Left lung (tissue), 4 donors: ENCODE measurements at regions not wholly inside any gene's neighbourhood (a gene's known extent, or its start where the extent isn't known, plus 50 kb on each side); places are given as distances from the start of the nearest gene placed in this dataset.

Source experiments
- ATAC-seq: fragments of 200-7000 bp; cut with Tn5 transposase; one replicate; pipeline ENCODE4 v1.9.1; 2020; ENCODE audit warnings: moderate library complexity
- DNase-seq, 4 donors: peaks; one replicate each; pipeline ENCODE4 v3.0.0-alpha.2; 2013 to 2020
- H3K27ac ChIP-seq, 2 donors: fragments of 200-600 bp; sonication (generic) in 1 of 2; one replicate each; pipeline versions ENCODE4 v1.5.0 to v1.8.0; 2020 to 2021
- H3K27me3 ChIP-seq, 2 donors: fragments of 200-600 bp; sonication (generic) in 1 of 2; one replicate each; pipeline versions ENCODE4 v1.5.0 to v1.8.0; 2020 to 2021
- H3K36me3 ChIP-seq, 2 donors: fragments of 200-600 bp; sonication (generic) in 1 of 2; one replicate each; pipeline versions ENCODE4 v1.5.0 to v1.8.0; 2020 to 2021
- H3K4me1 ChIP-seq, 2 donors: fragments of 200-600 bp; one replicate each; pipeline ENCODE4 v1.8.0; 2021
- H3K4me3 ChIP-seq, 2 donors: fragments of 200-600 bp; sonication (generic) in 1 of 2; one replicate each; pipeline versions ENCODE4 v1.5.0 to v1.8.0; 2020 to 2021; ENCODE audit warnings: mild to moderate bottlenecking in 1 of 2
- H3K9me3 ChIP-seq, 2 donors: fragments of 200-600 bp; sonication (generic) in 1 of 2; one replicate each; pipeline versions ENCODE4 v1.5.0 to v1.8.0; 2020 to 2021
- CTCF ChIP-seq, 2 donors: fragments of 200-600 bp; sonication (generic) in 1 of 2; IDR thresholded peaks; one replicate each; pipeline versions ENCODE4 v1.5.0 to v1.8.0; 2021; ENCODE audit warnings: antibody characterized with exemption in 2 of 2
- intact Hi-C, 2 donors: fragments of 100-400 bp; cut with DNase I; formaldehyde crosslinking; loops; one replicate each; pipeline versions ENCODE4 v1.11.2 to v1.14.2; 2022
- donor health status: DM: no; HTN: yes; CAD: no.
- donor health status: DM: no; HTN: no; CAD: no.

- Histone ChIP-seq H3K27ac (no peak overlapping the region), H3K4me1 (no peaks in the 10 kb centered on the region), H3K36me3 (no peaks in the 10 kb centered on the region), H3K9me3 (no peaks in the 10 kb centered on the region), H3K27me3 (no peaks in the 10 kb centered on the region), H3K4me3 (no peak overlapping the region)
- intact Hi-C loops = no loop called here
- no peak for TF ChIP-seq CTCF (IDR thresholded peaks at IDR 0.05)
- DNase-seq = no peak
- no peak for ATAC-seq
Observed at GRCh38 chr10:121182219-121182618, 331.1 kb downstream of the WDR11 start.

- no peak for TF ChIP-seq CTCF (IDR thresholded peaks at IDR 0.05)
- ATAC-seq (no peak), DNase-seq (no peak)
- Histone ChIP-seq H3K4me3 (no peak overlapping the region), H3K27me3 (no peaks in the 10 kb centered on the region), H3K27ac (no peak overlapping the region), H3K4me1 (no peaks in the 10 kb centered on the region), H3K9me3 (no peaks in the 10 kb centered on the region), H3K36me3 (no peaks in the 10 kb centered on the region)
- intact Hi-C loops = no loop called here
Observed at GRCh38 chr10:121183236-121183635, 332.1 kb downstream of the WDR11 start.

GRCh38 chr10:121183707-121184106, 332.5 kb downstream of the WDR11 start:
- Histone ChIP-seq H3K36me3 (no peaks in the 10 kb centered on the region), H3K4me1 (no peaks in the 10 kb centered on the region), H3K9me3 (no peaks in the 10 kb centered on the region), H3K27me3 (no peaks in the 10 kb centered on the region), H3K27ac (no peak overlapping the region), H3K4me3 (no peak overlapping the region)
- no peak for TF ChIP-seq CTCF (IDR thresholded peaks at IDR 0.05)
- ATAC-seq = no peak
- no peak for DNase-seq
- intact Hi-C loops = no loop called here

GRCh38 chr10:121185816-121186455, 334.8 kb downstream of the WDR11 start:
- H3K4me1 ChIP-seq = no peaks in the 10 kb centered on the region
- no peaks in the 10 kb centered on the region for H3K27me3 ChIP-seq
- H3K27ac ChIP-seq = no peak overlapping the region
- intact Hi-C loops = no loop called here
- H3K36me3 ChIP-seq = no peaks in the 10 kb centered on the region
- no peaks in the 10 kb centered on the region for H3K9me3 ChIP-seq
- TF ChIP-seq CTCF (IDR thresholded peaks at IDR 0.05) = no peak
- DNase-seq (peak in 2 of 4 donors; percentile 68 to 77), ATAC-seq (no peak)
- H3K4me3 ChIP-seq = no peak overlapping the region

GRCh38 chr10:121187391-121187790, 336.2 kb downstream of the WDR11 start:
- no peak overlapping the region for H3K27ac ChIP-seq
- no peak for TF ChIP-seq CTCF (IDR thresholded peaks at IDR 0.05)

More at GRCh38 chr10:121187391-121187790, 336.2 kb downstream of the WDR11 start:
- no peak for DNase-seq
- no peaks in the 10 kb centered on the region for H3K9me3 ChIP-seq
- H3K27me3 ChIP-seq = no peaks in the 10 kb centered on the region
- intact Hi-C loops = no loop called here
- H3K36me3 ChIP-seq = no peaks in the 10 kb centered on the region
- ATAC-seq = no peak
- no peaks in the 10 kb centered on the region for H3K4me1 ChIP-seq
- H3K4me3 ChIP-seq = no peak overlapping the region
